ENCODE measurements at regions not wholly inside any gene's neighbourhood (a gene's known extent, or its start where the extent isn't known, plus 50 kb on each side); places are given as distances from the start of the nearest gene placed in this dataset.

GRCh38 chr6:163901681-163902080 lies 487.2 kb downstream of the QKI start:
- no peak for DNase-seq

- no peak for DNase-seq
Measured at GRCh38 chr6:163900570-163900969, 486.1 kb downstream of the QKI start.

GRCh38 chr6:163897669-163898068 lies 483.2 kb downstream of the QKI start:
- DNase-seq, result no peak

- no peak for DNase-seq
Measured at GRCh38 chr6:163897030-163897429, 482.5 kb downstream of the QKI start.

GRCh38 chr6:163895162-163895561 lies 480.6 kb downstream of the QKI start:
- no peak for DNase-seq

- no peak for DNase-seq
Measured at GRCh38 chr6:163893609-163894189, 479.2 kb downstream of the QKI start.

- DNase-seq, result no peak
Measured at GRCh38 chr6:163892824-163893561, 478.5 kb downstream of the QKI start.

GRCh38 chr6:163889904-163890514 lies 475.5 kb downstream of the QKI start:
- DNase-seq, result no peak

GRCh38 chr6:163888030-163888819 lies 473.7 kb downstream of the QKI start:
- DNase-seq, result no peak

- no peak for DNase-seq
Measured at GRCh38 chr6:163886428-163886827, 471.9 kb downstream of the QKI start.

- DNase-seq, result no peak
Measured at GRCh38 chr6:163883984-163884383, 469.5 kb downstream of the QKI start.

GRCh38 chr6:163878698-163879097 lies 464.2 kb downstream of the QKI start:
- DNase-seq, result no peak

GRCh38 chr6:163877877-163878639 lies 463.5 kb downstream of the QKI start:
- DNase-seq, result no peak

- no peak for DNase-seq
Measured at GRCh38 chr6:163876391-163876790, 461.9 kb downstream of the QKI start.

GRCh38 chr6:163874784-163875183 lies 460.3 kb downstream of the QKI start:
- DNase-seq, result no peak

- no peak for DNase-seq
Measured at GRCh38 chr6:163872335-163872734, 457.8 kb downstream of the QKI start.

- no peak for DNase-seq
Measured at GRCh38 chr6:163871616-163872015, 457.1 kb downstream of the QKI start.

- DNase-seq, result no peak
Measured at GRCh38 chr6:163867518-163868292, 453.2 kb downstream of the QKI start.

- DNase-seq, result no peak
Measured at GRCh38 chr6:163866192-163866591, 451.7 kb downstream of the QKI start.

GRCh38 chr6:163863565-163863964 lies 449.0 kb downstream of the QKI start:
- DNase-seq, result no peak

GRCh38 chr6:163862701-163863100 lies 448.2 kb downstream of the QKI start:
- DNase-seq, result no peak

Data from right kidney (tissue), 1 donor.